ENCODE measurements at regions not wholly inside any gene's neighbourhood (a gene's known extent, or its start where the extent isn't known, plus 50 kb on each side); places are given as distances from the start of the nearest gene placed in this dataset.
A peak's percentile ranks its signal among the peaks of the same experiment; 100 is the strongest.

GRCh38 chr1:184919892-184920291 is 54.4 kb downstream of the NIBAN1 start:
- no peak for DNase-seq (ENCODE audit: low read depth in 3 of 3, low spot score in 1 of 3)

- no peak for DNase-seq (ENCODE audit: low read depth in 3 of 3, low spot score in 1 of 3)
Observed at GRCh38 chr1:184915463-184916090, 58.7 kb downstream of the NIBAN1 start.

- no peak for DNase-seq (ENCODE audit: low read depth in 3 of 3, low spot score in 1 of 3)
Observed at GRCh38 chr1:184914149-184914548, 60.2 kb downstream of the NIBAN1 start.

GRCh38 chr1:184912392-184912791 is 61.9 kb downstream of the NIBAN1 start:
- DNase-seq (ENCODE audit: low read depth in 3 of 3, low spot score in 1 of 3): no peak

GRCh38 chr1:184911830-184912229 is 62.5 kb downstream of the NIBAN1 start:
- DNase-seq (ENCODE audit: low read depth in 3 of 3, low spot score in 1 of 3): no peak

- no peak for DNase-seq (ENCODE audit: low read depth in 3 of 3, low spot score in 1 of 3)
Observed at GRCh38 chr1:184911103-184911745, 63.1 kb downstream of the NIBAN1 start.

- DNase-seq (ENCODE audit: low read depth in 3 of 3, low spot score in 1 of 3): no peak
Observed at GRCh38 chr1:184910691-184911091, 63.6 kb downstream of the NIBAN1 start.

- no peak for DNase-seq (ENCODE audit: low read depth in 3 of 3, low spot score in 1 of 3)
Observed at GRCh38 chr1:184910005-184910404, 64.3 kb downstream of the NIBAN1 start.

GRCh38 chr1:184909019-184909418 is 65.3 kb downstream of the NIBAN1 start:
- no peak for DNase-seq (ENCODE audit: low read depth in 3 of 3, low spot score in 1 of 3)

- DNase-seq (ENCODE audit: low read depth in 3 of 3, low spot score in 1 of 3): no peak
Observed at GRCh38 chr1:184908506-184908905, 65.8 kb downstream of the NIBAN1 start.

- DNase-seq (ENCODE audit: low read depth in 3 of 3, low spot score in 1 of 3): no peak
Observed at GRCh38 chr1:184907500-184907899, 66.8 kb downstream of the NIBAN1 start.

GRCh38 chr1:184906761-184907160 is 67.5 kb downstream of the NIBAN1 start:
- no peak for DNase-seq (ENCODE audit: low read depth in 3 of 3, low spot score in 1 of 3)

GRCh38 chr1:184905601-184906322 is 68.5 kb downstream of the NIBAN1 start:
- no peak for DNase-seq (ENCODE audit: low read depth in 3 of 3, low spot score in 1 of 3)

GRCh38 chr1:184903111-184903692 is 71.1 kb downstream of the NIBAN1 start:
- no peak for DNase-seq (ENCODE audit: low read depth in 3 of 3, low spot score in 1 of 3)

GRCh38 chr1:184900507-184900906 is 73.8 kb downstream of the NIBAN1 start:
- DNase-seq (ENCODE audit: low read depth in 3 of 3, low spot score in 1 of 3): no peak

GRCh38 chr1:184896000-184896399 is 78.3 kb downstream of the NIBAN1 start:
- DNase-seq (ENCODE audit: low read depth in 3 of 3, low spot score in 1 of 3): no peak

GRCh38 chr1:184895086-184895485 is 79.2 kb downstream of the NIBAN1 start:
- DNase-seq (ENCODE audit: low read depth in 3 of 3, low spot score in 1 of 3): no peak

GRCh38 chr1:184893695-184894094 is 80.6 kb downstream of the NIBAN1 start:
- no peak for DNase-seq (ENCODE audit: low read depth in 3 of 3, low spot score in 1 of 3)

- no peak for DNase-seq (ENCODE audit: low read depth in 3 of 3, low spot score in 1 of 3)
Observed at GRCh38 chr1:184892116-184892515, 82.2 kb downstream of the NIBAN1 start.

- no peak for DNase-seq (ENCODE audit: low read depth in 3 of 3, low spot score in 1 of 3)
Observed at GRCh38 chr1:184891440-184891839, 82.9 kb downstream of the NIBAN1 start.

GRCh38 chr1:184890539-184890973 is 83.8 kb downstream of the NIBAN1 start:
- DNase-seq (ENCODE audit: low read depth in 3 of 3, low spot score in 1 of 3): peak in 2 of 3 donors; percentile 8 to 9

- no peak for DNase-seq (ENCODE audit: low read depth in 3 of 3, low spot score in 1 of 3)
Observed at GRCh38 chr1:184889902-184890301, 84.4 kb downstream of the NIBAN1 start.
